ENCODE measurements at regions not wholly inside any gene's neighbourhood (a gene's known extent, or its start where the extent isn't known, plus 50 kb on each side); places are given as distances from the start of the nearest gene placed in this dataset.

DNA sequence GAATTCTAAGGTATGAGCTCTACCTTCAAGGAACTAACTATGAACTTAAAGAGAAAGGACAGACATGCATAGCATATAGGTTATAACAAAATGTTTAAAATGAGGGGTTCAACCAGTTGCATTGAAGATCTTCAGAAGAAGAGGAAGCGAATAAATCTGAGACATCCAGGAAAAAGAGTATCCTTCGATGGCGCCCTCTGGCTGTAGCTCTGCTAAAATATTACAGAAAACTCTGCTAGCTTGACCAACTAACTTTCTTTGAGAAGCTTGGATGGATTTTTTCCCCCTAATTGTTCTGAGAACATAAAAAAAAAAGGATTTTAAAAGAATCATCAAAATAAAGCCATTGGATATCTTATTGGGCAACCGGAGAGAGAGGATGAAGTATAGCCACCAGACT lies 659.9 kb upstream of the SOX9 start:
- no peaks in the 10 kb centered on the region for H3K4me1 ChIP-seq (ENCODE audit: insufficient read depth, low read length, poor library complexity, severe bottlenecking)
- H3K79me2 ChIP-seq (ENCODE audit: insufficient read depth, low read length), result no peaks in the 10 kb centered on the region
- H3K9me3 ChIP-seq (ENCODE audit: insufficient read depth, low read depth, low read length), result no peaks in the 10 kb centered on the region
- no peak overlapping the region for H3K4me2 ChIP-seq (ENCODE audit: low read depth, low read length, poor library complexity, severe bottlenecking)
- no peak overlapping the region for H2AFZ ChIP-seq (ENCODE audit: low read length)
- H3K27me3 ChIP-seq (ENCODE audit: insufficient read depth, low read length, poor library complexity, severe bottlenecking), result no peaks in the 10 kb centered on the region
- H4K20me1 ChIP-seq (ENCODE audit: insufficient read depth, low read length, poor library complexity, severe bottlenecking), result no peaks in the 10 kb centered on the region
- H3K4me3 ChIP-seq (ENCODE audit: low read length, poor library complexity, severe bottlenecking), result no peak overlapping the region
- H3K9ac ChIP-seq (ENCODE audit: low read depth, low read length, poor library complexity, severe bottlenecking), result no peak overlapping the region
- H3K36me3 ChIP-seq (ENCODE audit: insufficient read depth, low read length), result no peaks in the 10 kb centered on the region
- no peaks in the 10 kb centered on the region for H3K9me2 ChIP-seq (replicated peaks; ENCODE audit: low read depth, low read length)
- H3F3A ChIP-seq (ENCODE audit: low read depth), result no peaks in the 10 kb centered on the region
- TF ChIP-seq EZH2phosphoT487 (IDR thresholded peaks at IDR 0.05; ENCODE audit: borderline replicate concordance), result no peak
- peak; percentile 29; the same call in 1 of the 2 replicates for TF ChIP-seq CTCF (conservative IDR thresholded peaks at IDR 0.05; ENCODE audit: low read length)

- H3K4me1 ChIP-seq (ENCODE audit: insufficient read depth, low read length, poor library complexity, severe bottlenecking), result no peaks in the 10 kb centered on the region
- H3K9me2 ChIP-seq (replicated peaks; ENCODE audit: low read depth, low read length), result no peaks in the 10 kb centered on the region
- no peaks in the 10 kb centered on the region for H3K79me2 ChIP-seq (ENCODE audit: insufficient read depth, low read length)
- no peak overlapping the region for H3K4me2 ChIP-seq (ENCODE audit: low read depth, low read length, poor library complexity, severe bottlenecking)
- no peak overlapping the region for H3K9ac ChIP-seq (ENCODE audit: low read depth, low read length, poor library complexity, severe bottlenecking)
- H3K36me3 ChIP-seq (ENCODE audit: insufficient read depth, low read length), result no peaks in the 10 kb centered on the region
- TF ChIP-seq EZH2phosphoT487 (IDR thresholded peaks at IDR 0.05; ENCODE audit: borderline replicate concordance), result no peak
- TF ChIP-seq CTCF (conservative IDR thresholded peaks at IDR 0.05; ENCODE audit: low read length), result no peak
- H4K20me1 ChIP-seq (ENCODE audit: insufficient read depth, low read length, poor library complexity, severe bottlenecking), result no peaks in the 10 kb centered on the region
- H3K4me3 ChIP-seq (ENCODE audit: low read length, poor library complexity, severe bottlenecking), result no peak overlapping the region
- no peak overlapping the region for H2AFZ ChIP-seq (ENCODE audit: low read length)
- no peaks in the 10 kb centered on the region for H3K9me3 ChIP-seq (ENCODE audit: insufficient read depth, low read depth, low read length)
- H3F3A ChIP-seq (ENCODE audit: low read depth), result no peaks in the 10 kb centered on the region
- H3K27me3 ChIP-seq (ENCODE audit: insufficient read depth, low read length, poor library complexity, severe bottlenecking), result no peaks in the 10 kb centered on the region
Observed at GRCh38 chr17:71461498-71462169, 659.2 kb upstream of the SOX9 start.

DNA sequence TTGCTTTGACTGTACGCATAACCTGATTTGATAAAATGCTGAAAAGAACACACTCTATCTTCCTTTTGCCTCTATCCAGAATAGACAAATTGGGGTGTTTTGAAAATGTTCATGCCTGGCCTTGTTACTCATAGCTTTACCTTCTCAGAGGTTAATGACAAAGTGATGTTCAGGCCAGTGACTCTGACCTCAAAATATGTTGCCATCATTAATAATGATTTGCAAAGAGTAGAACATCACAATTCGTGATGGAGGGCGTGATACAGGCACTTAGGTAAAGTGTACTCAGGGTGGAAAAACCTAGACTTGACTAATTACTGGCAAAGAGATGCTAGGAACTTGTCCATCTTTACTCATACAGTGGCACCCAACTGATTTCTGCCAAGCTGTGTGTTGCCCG lies 656.6 kb upstream of the SOX9 start:
- no peaks in the 10 kb centered on the region for H3K36me3 ChIP-seq (ENCODE audit: insufficient read depth, low read length)
- no peak for TF ChIP-seq CTCF (conservative IDR thresholded peaks at IDR 0.05; ENCODE audit: low read length)
- no peak for TF ChIP-seq EZH2phosphoT487 (IDR thresholded peaks at IDR 0.05; ENCODE audit: borderline replicate concordance)
- H3K27me3 ChIP-seq (ENCODE audit: insufficient read depth, low read length, poor library complexity, severe bottlenecking), result no peaks in the 10 kb centered on the region
- H3K79me2 ChIP-seq (ENCODE audit: insufficient read depth, low read length), result no peaks in the 10 kb centered on the region
- H3K9me2 ChIP-seq (replicated peaks; ENCODE audit: low read depth, low read length), result no peaks in the 10 kb centered on the region
- no peak overlapping the region for H2AFZ ChIP-seq (ENCODE audit: low read length)
- no peak overlapping the region for H3K4me2 ChIP-seq (ENCODE audit: low read depth, low read length, poor library complexity, severe bottlenecking)
- no peaks in the 10 kb centered on the region for H4K20me1 ChIP-seq (ENCODE audit: insufficient read depth, low read length, poor library complexity, severe bottlenecking)
- no peaks in the 10 kb centered on the region for H3K9me3 ChIP-seq (ENCODE audit: insufficient read depth, low read depth, low read length)
- H3F3A ChIP-seq (ENCODE audit: low read depth), result no peaks in the 10 kb centered on the region
- H3K9ac ChIP-seq (ENCODE audit: low read depth, low read length, poor library complexity, severe bottlenecking), result no peak overlapping the region
- H3K4me3 ChIP-seq (ENCODE audit: low read length, poor library complexity, severe bottlenecking), result no peak overlapping the region
- no peaks in the 10 kb centered on the region for H3K4me1 ChIP-seq (ENCODE audit: insufficient read depth, low read length, poor library complexity, severe bottlenecking)

Data from Loucy (cell line).